CD4-positive, alpha-beta T cell treated with Interleukin-2 at 100 ng/mL for 4 hours (primary cell): ENCODE measurements at regions not wholly inside any gene's neighbourhood (a gene's known extent, or its start where the extent isn't known, plus 50 kb on each side); places are given as distances from the start of the nearest gene placed in this dataset.

ENCODE experiments used
- DNase-seq: peaks from one replicate; pipeline ENCODE4 v3.0.0-alpha.2; 2020; ENCODE audit warnings: low spot score

DNA sequence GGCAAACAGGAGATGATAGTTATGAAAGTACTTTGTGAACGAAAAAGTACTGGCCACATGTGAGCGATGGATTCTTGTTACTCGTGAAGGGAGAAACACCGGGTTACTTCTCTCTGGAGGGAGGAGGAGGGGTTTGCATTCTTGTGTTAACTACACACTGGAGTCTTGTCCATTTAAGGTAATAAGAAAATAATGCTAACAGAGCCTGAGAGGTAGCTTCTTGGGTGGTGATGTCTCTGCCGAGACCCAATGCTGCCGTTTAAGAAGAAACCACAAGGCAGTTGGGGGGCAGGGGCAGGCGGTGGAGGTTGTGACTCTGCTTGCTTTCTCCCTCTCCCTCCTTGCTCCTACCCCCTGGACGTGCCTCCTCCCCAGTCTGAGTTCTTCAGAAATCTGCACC, 100.9 kb upstream of the ROPN1 start:
- no peak for DNase-seq

DNA sequence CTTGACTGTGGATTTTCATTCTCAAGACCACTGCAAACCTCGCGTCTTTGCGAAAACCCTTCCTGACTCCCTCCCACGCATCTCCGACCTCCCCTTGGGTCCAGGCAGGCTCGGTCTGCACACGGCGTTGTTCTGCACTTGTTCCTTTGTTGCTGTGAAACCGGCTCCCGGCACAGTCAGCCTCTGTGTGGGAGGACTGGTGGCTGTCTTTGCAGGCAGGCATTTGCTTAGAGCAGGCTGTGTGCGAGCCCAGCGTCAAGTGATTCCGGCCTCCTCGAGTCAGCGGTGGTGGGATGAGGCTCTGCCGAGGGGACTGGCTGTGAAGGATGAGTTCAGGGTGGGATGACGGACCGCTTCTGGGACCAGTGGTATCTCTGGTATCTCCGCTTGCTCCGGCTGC, 102.6 kb upstream of the ROPN1 start:
- DNase-seq, result no peak

- DNase-seq, result no peak
Observed at GRCh38 chr3:124097362-124098131, 105.6 kb upstream of the ROPN1 start.

- DNase-seq, result no peak
Observed at GRCh38 chr3:124101643-124102042, 109.7 kb upstream of the ROPN1 start.

GRCh38 chr3:124107104-124107890, 115.4 kb upstream of the ROPN1 start:
- no peak for DNase-seq

DNA sequence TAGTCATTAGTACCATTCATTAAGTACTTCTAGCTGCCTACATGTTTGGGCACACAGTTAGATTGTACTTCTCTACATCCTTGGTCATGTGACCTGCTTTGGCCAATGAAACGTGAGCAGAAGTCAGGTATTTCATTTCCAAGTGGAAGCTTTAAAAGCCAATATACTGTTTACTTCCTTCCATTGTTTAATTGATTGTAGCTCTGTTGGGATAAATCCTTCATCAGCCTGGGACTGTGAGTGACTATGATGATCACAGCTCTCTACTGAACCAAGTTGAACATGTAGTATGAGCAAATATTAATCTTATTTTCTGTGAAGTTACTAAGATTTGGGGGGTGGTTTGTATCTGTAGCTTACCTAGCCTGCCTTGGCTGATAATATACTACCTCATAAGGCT, 116.5 kb upstream of the ROPN1 start:
- no peak for DNase-seq

DNA sequence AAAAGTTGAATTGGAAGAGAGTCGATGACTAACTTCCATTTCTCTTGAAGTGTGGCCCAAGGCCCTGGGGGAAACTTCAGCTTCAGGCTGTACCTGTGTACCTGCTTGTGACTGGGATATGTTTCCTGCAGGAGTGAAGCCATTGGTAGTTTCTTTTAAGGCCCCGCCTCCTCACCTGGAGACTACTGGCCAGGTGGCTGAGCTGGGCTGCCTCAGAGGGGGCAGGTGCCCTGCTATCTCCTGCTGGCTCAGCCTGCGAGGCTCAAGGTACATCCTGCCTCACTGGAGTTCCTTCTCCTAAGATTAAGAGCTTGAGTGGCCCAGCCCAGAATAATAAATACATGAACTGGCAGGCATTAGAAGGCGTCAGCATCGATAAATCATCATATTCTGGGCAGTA, 121.6 kb upstream of the ROPN1 start:
- no peak for DNase-seq

GRCh38 chr3:124115279-124115678, 123.4 kb upstream of the ROPN1 start:
- DNase-seq, result no peak

- DNase-seq, result no peak
Observed at GRCh38 chr3:124115956-124116355, 124.0 kb upstream of the ROPN1 start.

DNA sequence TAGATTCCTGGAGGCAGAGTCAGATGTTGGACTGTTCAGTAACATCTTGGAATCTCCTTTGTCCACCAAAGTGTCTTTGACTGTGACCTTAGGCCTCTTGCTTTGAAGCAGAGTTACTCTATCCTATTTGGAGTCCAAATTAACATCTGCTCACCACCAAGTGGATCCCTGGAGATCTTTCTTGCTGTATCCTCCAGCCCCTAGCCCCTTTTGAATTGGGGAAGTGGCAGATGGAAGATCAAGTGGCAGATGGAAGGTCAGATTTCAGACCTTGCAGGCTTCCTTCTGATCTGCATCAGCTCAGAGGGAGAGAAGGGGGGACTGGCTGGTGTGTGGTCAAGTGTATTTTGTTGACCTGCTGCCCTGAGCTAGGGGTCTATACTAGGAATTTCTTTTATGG, 125.0 kb upstream of the ROPN1 start:
- no peak for DNase-seq

GRCh38 chr3:124117486-124117885, 125.6 kb upstream of the ROPN1 start:
- DNase-seq, result no peak

GRCh38 chr3:124118397-124118796, 126.5 kb upstream of the ROPN1 start:
- DNase-seq, result no peak

- DNase-seq, result no peak
Observed at GRCh38 chr3:124119056-124119716, 127.3 kb upstream of the ROPN1 start.

GRCh38 chr3:124121379-124122312, 129.7 kb upstream of the ROPN1 start:
- no peak for DNase-seq

DNA sequence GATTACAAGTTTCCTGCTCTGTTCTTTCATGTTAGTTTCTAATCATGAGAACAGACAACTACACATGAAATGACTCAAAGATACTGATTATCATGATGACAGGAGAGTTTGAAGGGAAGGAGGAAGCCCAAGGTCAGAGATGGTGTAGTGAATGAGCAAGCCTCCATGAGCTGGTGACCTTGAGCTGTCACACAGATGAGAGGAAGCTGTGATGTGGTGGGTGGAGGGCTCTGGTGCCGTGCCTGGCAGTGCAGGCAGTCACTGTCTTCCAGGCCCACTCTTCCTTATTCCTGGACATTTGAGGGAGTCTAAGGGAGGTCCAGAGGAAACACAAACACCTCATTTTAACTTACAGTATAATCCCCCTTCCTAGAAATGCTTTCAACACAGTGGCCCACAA, 133.4 kb upstream of the ROPN1 start:
- no peak for DNase-seq

GRCh38 chr3:124126436-124127023, 134.6 kb upstream of the ROPN1 start:
- DNase-seq, result no peak

- DNase-seq, result no peak
Observed at GRCh38 chr3:124131158-124131557, 139.2 kb upstream of the ROPN1 start.

GRCh38 chr3:124131580-124131979, 139.7 kb upstream of the ROPN1 start:
- no peak for DNase-seq

DNA sequence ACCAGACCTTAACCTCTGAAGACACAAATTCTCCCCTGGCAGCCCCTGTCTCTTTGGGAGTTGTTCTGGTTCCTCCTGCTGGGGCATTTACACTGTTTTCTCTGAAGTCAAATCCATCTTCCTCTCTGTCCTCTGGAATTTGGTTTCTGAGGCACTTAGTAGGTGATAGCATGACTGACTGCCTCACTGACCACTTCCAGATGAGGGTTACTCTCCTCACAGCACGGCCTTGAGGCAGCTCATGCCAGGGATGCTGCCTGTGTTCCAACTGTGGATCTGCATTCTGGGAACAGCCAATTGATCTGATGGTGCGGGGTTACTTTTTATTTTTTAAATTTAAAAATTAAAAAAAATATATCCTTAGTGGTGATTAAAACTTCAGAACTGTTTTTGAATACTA, 140.9 kb upstream of the ROPN1 start:
- DNase-seq, result no peak

DNA sequence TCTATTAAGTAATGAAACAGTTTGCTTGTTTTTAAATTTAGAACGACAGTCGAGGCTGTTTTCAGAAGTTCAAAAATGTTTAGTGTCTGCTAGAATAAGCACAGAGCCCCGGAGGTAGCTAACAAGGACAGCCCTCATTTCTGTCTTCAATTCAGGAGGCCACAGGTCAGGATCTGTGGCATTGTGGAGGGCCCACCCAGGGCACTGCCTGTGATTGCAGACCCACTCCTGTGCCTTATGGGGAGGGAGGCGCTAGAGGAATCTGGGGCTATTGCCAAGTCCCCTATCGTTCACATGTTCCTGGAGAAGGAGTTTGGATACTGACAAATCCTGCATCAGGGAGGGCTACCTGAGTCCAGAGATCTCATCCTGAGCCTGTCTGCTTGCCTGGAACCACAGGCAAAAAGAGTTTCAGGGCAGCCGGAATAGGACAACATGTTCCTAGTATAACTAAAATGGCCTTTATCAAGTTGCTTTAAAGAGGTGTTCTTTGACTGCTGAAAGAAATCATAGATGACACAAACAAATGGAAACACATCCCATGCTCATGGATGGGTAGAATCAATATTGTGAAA, 141.5 kb upstream of the ROPN1 start:
- no peak for DNase-seq

- no peak for DNase-seq
Observed at GRCh38 chr3:124137216-124137615, 145.3 kb upstream of the ROPN1 start.
